ENCODE measurements at regions not wholly inside any gene's neighbourhood (a gene's known extent, or its start where the extent isn't known, plus 50 kb on each side); places are given as distances from the start of the nearest gene placed in this dataset.

GRCh38 chr13:111855786-111856185 lies 211.2 kb upstream of the SOX1 start (continued):
- TF ChIP-seq EGR1 (IDR thresholded peaks at IDR 0.05; ENCODE audit: borderline replicate concordance, low read depth, low read length) (no peak), CBX8 (IDR thresholded peaks at IDR 0.05; ENCODE audit: borderline replicate concordance, low read depth, low read length) (no peak), SP4 (IDR thresholded peaks at IDR 0.05; ENCODE audit: low read length) (no peak), CTBP2 (IDR thresholded peaks at IDR 0.05; ENCODE audit: borderline replicate concordance, insufficient read depth, insufficient read length, low read length) (no peak), POLR2AphosphoS5 (IDR thresholded peaks at IDR 0.05; ENCODE audit: low read depth, low read length) (no peak)
